ENCODE measurements at regions not wholly inside any gene's neighbourhood (a gene's known extent, or its start where the extent isn't known, plus 50 kb on each side); places are given as distances from the start of the nearest gene placed in this dataset.
"Not testable (repeated sequence)": the region's sequence is repeated elsewhere in the genome, so short reads cannot be mapped to it uniquely, and the experiment has no call there.

GRCh38 chr3:87478716-87479115, 202.3 kb upstream of the POU1F1 start:
- no peak for DNase-seq

- no peak for DNase-seq
These were observed 197.6 kb upstream of the POU1F1 start for GRCh38 chr3:87473944-87474343.

GRCh38 chr3:87468938-87469337, 192.6 kb upstream of the POU1F1 start:
- DNase-seq = no peak

GRCh38 chr3:87468235-87468634, 191.9 kb upstream of the POU1F1 start:
- DNase-seq = no peak

GRCh38 chr3:87462228-87462627, 185.8 kb upstream of the POU1F1 start:
- no peak for DNase-seq

GRCh38 chr3:87461443-87461842, 185.1 kb upstream of the POU1F1 start:
- DNase-seq = no peak

GRCh38 chr3:87461036-87461435, 184.7 kb upstream of the POU1F1 start:
- DNase-seq = no peak

GRCh38 chr3:87448558-87448957, 172.2 kb upstream of the POU1F1 start:
- DNase-seq = no peak

GRCh38 chr3:87446849-87447387, 170.5 kb upstream of the POU1F1 start:
- no peak for DNase-seq

- DNase-seq = no peak
These were observed 166.1 kb upstream of the POU1F1 start for GRCh38 chr3:87442470-87442869.

GRCh38 chr3:87437765-87438164, 161.4 kb upstream of the POU1F1 start:
- no peak for DNase-seq

- no peak for DNase-seq
These were observed 160.6 kb upstream of the POU1F1 start for GRCh38 chr3:87436781-87437543.

- no peak for DNase-seq
These were observed 159.7 kb upstream of the POU1F1 start for GRCh38 chr3:87435926-87436620.

- DNase-seq = not testable (repeated sequence)
These were observed 157.1 kb upstream of the POU1F1 start for GRCh38 chr3:87433445-87433844.

GRCh38 chr3:87426918-87427317, 150.5 kb upstream of the POU1F1 start:
- DNase-seq = no peak

GRCh38 chr3:87425056-87425455, 148.7 kb upstream of the POU1F1 start:
- no peak for DNase-seq

- DNase-seq = no peak
These were observed 147.0 kb upstream of the POU1F1 start for GRCh38 chr3:87423336-87423735.

GRCh38 chr3:87422333-87422732, 145.9 kb upstream of the POU1F1 start:
- DNase-seq = no peak

GRCh38 chr3:87420171-87420570, 143.8 kb upstream of the POU1F1 start:
- DNase-seq = no peak

- DNase-seq = no peak
These were observed 137.9 kb upstream of the POU1F1 start for GRCh38 chr3:87414271-87414670.

GRCh38 chr3:87413814-87414213, 137.4 kb upstream of the POU1F1 start:
- DNase-seq = no peak

- no peak for DNase-seq
These were observed 133.7 kb upstream of the POU1F1 start for GRCh38 chr3:87410110-87410509.

GRCh38 chr3:87398168-87398801, 121.9 kb upstream of the POU1F1 start:
- DNase-seq = no peak

GRCh38 chr3:87397211-87397610, 120.8 kb upstream of the POU1F1 start:
- no peak for DNase-seq
